HG02623 (cell line): ENCODE measurements at regions not wholly inside any gene's neighbourhood (a gene's known extent, or its start where the extent isn't known, plus 50 kb on each side); places are given as distances from the start of the nearest gene placed in this dataset.
"Not testable (repeated sequence)": the region's sequence is repeated elsewhere in the genome, so short reads cannot be mapped to it uniquely, and the experiment has no call there.

Experiments used
- ATAC-seq: cut with Tn5 transposase; IDR thresholded peaks from one replicate; pipeline ENCODE4 v1.9.1; 2021; ENCODE audit warnings: moderate library complexity; ENCODE audit not compliant: unreplicated experiment

DNA sequence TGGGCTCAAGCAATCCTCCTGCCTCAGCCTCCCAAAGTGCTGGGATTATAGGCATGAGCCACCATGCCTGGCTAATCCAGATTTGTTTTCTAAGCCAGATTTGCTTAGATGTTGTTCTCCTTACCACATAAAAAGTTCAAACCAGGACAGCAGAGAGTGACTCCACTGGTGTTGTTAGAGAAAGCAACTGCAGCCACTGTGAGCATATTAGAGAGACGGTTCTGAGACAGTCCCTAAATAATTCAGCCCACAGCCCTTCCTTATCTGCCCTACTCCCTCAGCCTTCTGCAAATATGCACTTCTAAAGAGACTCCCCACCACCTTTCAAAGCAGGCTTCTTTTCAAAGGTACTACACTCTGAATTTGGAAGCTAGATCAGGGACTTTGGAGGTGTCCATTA is 96.1 kb downstream of the DRD1 start:
- no peak for ATAC-seq

DNA sequence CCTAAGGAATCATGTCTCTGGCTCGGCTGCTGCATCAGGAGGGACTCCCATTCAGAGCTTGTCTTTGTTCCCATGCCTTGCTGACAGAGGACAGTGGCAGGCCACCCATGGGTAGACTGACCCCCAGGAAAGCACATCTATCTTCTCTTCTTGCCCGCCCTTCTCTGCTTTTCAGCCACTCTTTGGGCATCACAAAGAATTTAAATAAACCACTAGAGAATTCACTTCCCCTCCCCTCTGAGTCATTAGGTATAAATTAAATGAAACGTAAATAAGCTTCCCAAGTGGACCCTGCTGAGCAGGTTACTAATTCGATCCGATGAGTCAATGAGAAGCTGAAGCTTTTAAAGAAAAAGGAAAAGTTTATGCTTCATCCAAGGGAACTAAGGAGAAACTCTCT is 97.0 kb downstream of the DRD1 start:
- ATAC-seq, result no peak

DNA sequence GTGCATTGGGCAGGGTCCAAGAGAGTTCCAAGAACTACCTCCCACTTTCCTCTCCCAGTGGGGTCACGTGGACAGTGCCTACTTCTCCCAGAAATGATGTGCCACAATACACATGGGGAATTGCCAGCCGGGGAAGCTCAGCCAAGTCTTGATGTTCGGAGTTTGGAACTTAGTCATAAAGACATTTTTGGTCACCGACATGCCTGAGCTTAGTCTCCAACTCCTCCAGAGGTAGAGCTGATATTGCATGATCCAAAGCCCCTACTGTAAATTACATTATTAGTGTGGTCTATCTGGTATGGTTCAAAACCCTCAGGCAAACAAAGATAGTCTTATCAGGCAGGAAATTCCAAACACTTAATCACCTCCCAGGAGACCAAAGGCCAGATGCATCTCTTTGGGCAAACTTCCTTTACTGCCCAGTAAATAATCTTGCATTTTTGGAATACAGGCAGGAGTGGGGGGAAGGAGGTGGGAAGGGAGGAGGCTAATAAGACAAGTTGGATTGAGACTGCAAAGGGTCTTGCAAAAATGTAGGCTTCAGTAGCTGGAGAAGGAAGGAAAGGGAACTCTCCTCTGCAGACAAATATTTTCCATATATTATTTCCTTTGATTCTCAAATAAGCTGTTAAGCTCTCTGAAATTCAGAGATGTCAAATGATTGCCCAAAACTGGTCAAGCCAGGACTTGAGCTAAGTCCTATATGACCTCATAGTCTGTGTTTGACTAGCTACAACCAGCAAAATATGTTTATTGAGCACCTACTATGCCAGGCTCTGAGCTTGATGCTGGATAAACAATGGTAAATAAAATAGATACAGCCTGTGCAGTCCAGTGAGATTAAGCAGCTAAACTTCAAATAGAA is 99.4 kb downstream of the DRD1 start:
- no peak for ATAC-seq

DNA sequence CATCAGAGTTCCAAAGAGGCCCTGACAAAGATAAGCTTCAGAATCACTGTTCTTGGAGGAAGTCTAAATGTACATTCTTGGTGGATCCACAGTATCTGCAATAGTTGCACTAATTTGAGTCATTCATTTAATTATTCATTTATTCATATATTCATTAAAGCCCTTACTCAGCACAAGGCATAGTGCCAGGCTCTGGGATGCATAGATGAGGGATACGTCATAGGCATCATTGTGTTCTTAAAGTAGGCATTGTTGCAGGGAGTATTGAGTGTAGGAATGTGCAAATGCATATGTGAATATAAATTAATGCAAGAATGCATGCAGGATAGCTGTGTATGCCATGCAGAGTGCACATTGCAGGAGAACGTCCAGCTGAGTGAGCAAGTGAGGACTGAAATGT is 100.7 kb downstream of the DRD1 start:
- ATAC-seq, result no peak

DNA sequence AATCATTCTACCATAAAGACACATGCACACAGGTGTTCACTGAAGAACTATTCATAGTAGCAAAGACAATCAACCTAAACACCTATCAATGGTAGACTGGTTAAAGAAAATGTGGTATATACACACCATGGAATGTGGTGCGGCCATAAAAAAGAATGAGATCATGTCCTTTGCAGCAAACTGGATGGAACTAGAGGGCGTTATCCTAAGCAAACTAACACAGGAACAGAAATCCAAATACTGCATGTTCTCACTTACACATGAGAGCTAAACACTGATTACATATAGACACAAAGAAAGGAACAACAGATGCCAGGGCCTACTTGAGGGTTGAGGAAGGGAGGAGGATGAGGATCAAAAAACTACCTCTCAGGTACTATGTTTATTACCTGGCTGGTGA is 103.8 kb downstream of the DRD1 start:
- no peak for ATAC-seq

DNA sequence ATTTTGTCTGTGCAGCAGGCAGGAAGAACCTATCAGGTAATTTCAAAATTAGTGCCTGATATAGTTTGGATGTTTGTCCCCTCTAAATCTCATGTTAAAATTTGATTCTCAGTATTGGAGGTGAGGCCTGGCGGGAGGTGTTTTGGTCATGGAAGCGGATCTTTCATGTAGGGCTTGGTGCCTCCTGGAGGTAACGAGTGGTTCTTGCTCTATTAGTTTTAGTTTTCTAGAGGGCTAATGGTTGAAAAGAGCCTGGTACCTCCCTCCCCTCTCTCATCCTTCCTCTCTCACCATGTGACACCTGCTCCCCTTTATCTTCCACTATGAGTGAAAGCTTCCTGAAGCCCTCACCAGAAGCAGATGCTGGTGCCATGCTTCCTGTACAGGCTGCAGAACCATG is 106.3 kb downstream of the DRD1 start:
- no peak for ATAC-seq

DNA sequence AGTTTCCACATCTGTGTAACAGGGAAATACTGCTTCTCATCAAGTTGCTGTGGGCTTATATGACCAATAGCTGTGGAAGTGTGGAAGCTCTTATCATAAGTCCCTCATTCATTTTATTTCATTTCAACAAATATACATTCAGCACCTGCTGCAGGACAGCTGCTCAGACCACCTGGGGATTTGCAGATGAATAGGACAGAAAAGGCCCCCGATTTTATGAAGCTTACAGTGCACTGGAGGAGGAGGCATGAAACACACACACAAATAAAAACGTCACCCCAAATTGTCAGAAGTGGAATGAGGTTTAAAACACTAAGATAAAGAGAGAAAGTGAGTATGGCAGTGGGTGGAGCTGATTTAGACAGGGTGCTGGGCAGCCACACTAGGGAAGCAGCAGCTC is 107.2 kb downstream of the DRD1 start:
- ATAC-seq, result no peak

DNA sequence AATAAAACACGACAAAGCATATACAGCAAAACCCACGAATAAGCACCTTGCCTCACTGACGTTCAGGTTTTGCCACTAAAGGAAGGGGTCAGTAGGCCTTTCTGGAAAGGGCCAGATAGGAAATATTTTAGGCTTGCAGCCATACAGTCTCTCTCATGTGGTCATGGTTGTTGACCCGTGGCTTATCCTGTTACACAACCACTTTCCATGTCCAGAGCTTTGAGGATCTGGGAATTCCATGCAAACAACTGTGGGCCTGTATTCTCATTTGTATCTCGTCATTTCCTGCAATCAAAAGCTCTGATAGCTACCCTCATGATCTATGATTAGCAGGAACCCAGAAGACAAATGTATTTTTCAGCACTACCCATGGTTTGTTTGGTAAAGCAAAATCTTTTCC is 108.3 kb downstream of the DRD1 start:
- no peak for ATAC-seq

DNA sequence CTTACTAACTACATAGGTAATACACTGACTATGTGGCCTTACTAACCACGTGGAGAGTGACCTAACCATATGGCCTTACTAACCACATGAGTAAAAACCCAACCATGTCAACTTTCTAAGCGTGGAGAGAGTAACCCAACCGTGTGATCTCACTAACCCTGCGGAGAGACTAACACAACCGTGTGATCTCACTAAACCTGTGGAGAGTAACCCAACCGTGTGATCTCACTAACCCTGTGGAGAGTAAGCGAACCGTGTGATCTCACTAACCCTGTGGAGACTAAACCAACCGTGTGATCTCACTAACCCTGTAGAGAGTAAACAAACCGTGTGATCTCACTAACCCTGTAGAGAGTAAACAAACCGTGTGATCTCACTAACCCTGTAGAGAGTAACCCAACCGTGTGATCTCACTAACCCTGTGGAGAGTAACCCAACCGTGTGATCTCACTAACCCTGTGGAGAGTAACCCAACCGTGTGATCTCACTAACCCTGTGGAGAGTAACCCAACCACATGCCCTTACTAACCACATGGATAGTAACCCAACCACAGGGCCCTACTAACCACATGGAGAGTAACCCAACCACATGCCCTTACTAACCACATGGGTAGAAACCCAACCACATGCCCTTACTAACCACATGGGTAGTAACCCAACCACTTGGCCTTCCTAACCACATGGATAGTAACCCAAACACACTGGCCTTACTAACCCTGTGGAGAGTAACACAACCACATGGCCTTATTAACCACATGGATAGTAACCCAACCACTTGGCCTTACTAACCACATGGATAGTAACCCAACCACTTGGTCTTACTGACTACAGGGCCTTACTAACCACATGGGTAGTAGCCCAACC is 112.6 kb downstream of the DRD1 start:
- ATAC-seq, result not testable (repeated sequence)

DNA sequence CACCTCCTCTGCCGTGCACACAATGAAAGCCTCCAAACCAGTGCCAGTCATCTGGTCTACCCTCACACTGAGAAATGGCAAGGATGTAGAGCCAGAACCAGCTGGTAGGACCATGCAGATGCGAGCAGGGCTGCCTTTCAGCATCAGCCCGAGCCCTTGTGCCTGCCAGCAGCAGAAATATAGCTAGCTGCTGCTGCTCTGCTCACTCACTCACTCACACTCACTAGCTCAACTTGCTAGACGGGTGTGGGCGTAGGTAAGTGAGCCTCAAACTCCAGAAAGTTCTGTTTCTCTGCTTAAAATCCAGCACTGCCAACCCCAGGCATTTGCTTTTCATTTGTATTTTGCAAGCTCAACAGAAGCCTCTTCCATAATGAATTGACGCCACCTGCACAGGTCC is 114.0 kb downstream of the DRD1 start:
- ATAC-seq, result no peak

DNA sequence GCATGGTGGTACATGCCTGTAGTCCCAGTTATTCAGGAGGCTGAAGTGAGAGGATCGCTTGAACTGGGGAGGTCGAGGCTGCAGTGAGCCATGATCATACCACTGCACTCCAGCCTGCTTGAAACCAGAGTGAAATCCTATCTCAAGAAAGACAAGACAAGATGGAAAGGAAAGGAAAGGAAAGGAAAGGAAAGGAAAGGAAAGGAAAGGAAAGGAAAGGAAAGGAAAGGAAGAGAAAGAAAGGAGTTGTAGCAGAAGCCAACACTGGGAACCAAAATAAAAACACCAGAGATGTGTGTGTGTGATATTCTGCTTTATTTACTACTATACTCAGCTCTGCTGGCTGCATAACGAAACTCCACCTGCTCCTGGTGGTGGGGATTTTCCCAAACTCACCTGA is 115.3 kb downstream of the DRD1 start:
- ATAC-seq, result no peak

DNA sequence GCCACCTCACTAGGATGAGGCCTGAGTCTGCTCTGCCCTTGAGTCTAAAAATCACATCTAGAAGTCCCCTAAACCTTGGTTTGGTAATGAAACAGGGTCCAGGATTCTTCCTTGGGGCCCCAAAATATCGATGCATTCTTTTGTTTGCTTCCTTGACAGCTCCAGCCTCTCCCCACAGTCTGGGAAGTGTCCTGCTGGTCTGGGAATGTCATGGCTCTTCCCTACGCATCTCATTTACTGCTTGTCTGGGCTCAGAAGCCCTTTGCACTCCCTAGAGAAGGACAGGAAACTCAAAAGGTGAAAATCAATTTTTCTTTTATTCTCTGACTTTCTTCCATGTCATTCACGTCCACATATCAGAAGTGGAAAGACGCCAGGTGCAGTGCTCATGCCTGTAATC is 115.8 kb downstream of the DRD1 start:
- ATAC-seq, result no peak

DNA sequence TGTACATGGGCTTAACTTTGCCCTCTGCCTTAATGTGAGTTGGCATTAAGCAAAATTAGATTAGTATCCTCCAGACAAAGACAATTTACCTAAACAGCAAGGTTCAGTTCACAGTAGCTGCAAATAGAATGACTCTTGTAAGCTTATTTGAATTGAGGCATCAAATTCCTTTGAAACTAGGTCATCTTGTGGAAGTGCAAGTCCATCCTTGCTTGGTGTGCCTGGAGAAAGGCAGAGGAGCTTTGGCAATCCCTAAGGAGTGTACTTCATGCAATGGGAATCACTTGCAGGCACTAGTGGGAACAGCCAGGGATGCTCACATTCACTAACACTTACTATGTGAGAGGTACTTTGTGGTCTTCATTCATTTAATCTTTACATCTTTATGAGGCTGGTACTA is 118.3 kb downstream of the DRD1 start:
- no peak for ATAC-seq

DNA sequence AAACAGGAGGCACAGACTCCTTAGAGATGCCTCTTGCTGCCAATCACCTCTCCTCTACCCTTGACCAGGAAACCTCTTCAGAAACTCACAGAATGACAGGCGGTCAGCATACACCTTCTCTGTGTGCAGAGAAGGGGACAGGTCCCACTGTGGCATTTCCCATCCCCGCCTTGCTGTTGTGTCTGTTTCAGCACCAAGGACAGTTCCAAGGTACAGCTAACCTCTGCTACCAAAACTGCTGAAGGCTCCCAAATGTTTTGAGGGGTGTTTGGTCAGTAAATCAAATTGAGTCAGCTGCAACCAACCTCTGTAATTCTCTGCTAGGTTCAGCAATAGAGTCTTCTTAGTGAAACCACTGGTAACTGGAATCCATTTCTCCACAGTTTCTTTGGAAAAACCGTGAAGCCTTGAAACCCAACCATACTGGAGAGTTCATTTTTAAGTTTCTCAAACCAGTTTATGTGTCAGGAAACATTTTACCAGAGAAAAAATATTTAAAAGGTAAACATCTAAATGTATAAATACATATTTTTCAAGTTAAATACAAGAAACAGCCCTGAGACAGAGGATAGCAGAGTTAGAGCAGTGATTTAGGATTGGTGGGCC is 122.0 kb downstream of the DRD1 start:
- ATAC-seq, result no peak

DNA sequence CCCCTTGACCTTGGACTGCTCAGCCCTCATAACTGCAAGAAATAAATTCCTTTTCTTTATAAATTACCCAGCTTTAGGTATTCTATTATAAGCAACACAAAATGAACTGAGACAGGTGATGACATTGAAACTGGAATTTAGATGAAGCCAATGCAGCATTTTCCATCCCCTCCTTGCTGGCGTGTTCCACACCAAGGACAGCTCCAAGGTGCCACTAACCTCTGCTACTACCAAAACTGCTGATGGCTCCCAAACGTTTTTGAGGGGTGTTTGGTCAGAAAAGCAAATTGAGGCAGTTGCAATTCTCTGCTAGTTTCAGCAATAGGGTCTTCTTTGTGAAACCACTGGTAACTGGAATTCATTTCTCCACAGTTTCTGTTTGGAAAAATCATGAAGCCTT is 124.8 kb downstream of the DRD1 start:
- no peak for ATAC-seq

DNA sequence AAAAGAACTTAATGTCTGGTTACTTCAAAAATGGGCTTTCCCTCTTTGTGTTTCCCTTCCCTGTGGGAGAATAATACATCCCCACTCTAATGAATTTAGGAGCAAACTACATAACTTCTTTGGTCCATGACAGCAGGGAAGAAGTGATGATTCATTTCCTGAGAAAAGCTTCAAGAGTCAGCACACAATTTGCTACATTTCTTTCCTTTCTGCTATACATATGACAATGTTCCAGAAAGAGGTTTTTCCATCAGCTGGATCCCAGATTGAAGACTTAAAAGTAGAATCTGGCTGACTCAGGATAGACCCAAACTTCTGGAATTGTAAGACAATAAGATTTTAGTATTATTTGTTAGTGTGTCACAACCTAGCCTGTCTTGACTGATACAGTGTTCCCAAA is 126.1 kb downstream of the DRD1 start:
- ATAC-seq, result no peak

DNA sequence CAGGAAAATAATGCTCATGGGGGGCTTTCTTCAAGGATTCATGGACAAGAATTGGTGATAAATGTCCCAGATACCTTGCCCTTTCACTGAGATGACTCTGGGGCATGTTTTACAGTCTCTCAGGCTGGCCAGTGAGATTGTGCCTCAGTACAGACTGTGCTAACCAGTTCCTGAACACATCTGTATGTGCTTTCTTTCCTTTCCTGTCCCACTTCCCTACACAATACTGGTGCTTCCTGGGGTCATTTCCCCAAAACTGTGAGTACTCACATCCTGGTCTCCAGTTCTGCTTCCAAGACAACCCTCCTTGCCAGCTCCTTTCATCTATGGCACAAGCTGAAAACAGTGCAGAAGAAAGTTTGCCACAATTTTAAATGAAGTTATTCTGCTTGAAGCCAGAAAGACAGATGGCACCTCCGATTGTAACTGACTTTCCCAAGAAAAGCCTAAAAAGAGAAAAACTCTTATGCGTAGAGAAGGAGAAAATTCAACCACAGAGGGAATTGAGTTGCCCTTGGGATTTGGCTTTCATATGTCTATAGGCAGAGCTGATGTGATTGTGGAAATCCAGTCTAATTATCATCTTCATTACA is 134.7 kb downstream of the DRD1 start:
- ATAC-seq, result no peak

DNA sequence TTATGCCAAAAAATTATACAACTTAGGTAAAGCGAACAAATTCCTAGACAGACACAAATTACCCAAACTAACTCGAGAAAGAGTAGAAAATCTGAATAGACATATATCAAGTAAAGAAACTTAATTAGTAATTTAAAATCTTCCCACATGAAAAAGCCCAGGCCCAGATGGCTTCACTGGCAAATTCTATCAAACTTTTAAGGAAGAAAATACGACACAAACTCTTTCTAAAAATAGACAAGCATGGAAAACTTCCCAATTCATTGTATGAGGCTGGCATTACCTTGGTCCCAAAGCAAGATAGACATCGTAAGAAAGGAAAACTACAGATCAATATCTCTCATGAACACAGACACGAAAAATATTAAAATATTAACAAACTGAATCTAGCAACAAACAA is 135.3 kb downstream of the DRD1 start:
- ATAC-seq, result no peak

DNA sequence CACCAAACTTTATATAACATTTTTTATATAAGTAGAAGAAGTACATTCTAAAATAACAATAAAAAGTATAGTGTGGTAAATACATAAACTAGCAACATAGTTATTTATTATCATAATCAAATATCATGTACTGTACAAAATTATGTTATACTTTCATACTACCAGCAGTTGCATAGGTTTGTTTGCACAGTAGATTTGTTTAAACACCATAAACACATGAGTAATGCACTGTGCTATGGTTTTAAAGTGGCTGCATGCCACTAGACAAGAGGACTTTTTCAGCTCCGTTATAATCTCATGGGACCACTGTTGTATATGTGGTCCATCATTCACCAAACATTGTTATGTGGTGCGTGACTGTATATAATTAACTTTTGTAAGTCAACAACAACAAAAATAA is 137.6 kb downstream of the DRD1 start:
- ATAC-seq, result no peak

DNA sequence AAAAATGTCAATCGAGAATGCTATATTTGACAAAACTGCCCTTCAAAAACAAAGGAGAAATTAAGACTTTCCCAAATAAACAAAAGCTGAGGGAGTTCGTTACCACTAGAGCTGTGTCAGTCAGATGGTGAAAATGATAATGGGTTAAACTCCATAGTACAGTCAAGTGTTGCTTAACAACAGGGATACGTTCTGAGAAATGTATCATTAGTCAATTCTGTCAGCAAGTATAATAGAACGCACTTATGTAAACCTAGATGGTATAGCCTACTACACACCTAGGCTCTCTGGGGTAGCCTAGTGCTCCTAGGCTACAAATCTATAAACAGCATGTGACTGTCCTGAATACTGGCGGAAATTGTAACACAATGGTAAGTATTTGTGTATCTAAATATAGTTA is 138.7 kb downstream of the DRD1 start:
- no peak for ATAC-seq

DNA sequence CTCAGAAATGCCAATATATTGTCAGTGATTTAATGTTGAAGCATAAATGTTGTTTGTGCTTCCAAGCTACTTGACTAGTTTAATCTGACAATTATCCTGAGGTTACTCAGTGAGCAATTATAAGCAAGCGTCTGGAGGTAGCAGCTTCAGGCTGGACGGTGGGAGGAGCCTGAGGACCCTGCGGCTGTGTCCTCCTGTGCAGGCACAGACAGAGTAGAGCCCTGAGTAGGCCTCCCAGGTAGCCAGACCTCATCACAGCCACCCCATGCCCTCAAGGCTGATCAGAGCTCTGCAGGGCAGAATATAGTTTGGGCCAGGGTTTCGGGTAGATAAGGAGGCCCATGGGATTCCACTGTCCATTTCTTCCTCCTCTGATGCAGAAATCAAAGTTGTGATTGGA is 153.6 kb downstream of the DRD1 start:
- ATAC-seq, result no peak
